ENCODE measurements at regions not wholly inside any gene's neighbourhood (a gene's known extent, or its start where the extent isn't known, plus 50 kb on each side); places are given as distances from the start of the nearest gene placed in this dataset.

DNA sequence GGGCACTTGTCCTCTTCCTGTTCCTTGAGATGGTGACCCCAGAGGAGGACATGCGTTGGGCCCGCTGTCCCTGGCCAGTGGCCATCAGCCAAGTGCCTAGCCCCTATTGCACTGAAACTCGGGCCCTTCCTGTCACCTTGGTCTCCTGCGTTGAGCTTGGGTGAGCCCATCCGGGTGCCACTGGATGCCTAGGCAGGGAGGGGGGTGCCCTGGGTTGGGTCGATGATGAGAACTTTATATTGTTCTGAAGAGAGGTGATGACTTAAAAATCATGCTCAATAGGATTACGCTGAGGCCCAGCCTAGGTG, 221.8 kb downstream of the SNRPN start:
- TF ChIP-seq EP300 (IDR thresholded peaks at IDR 0.05) (no peak), POLR2A (IDR thresholded peaks at IDR 0.05) (no peak)
- TF ChIP-seq, protein P1, sequence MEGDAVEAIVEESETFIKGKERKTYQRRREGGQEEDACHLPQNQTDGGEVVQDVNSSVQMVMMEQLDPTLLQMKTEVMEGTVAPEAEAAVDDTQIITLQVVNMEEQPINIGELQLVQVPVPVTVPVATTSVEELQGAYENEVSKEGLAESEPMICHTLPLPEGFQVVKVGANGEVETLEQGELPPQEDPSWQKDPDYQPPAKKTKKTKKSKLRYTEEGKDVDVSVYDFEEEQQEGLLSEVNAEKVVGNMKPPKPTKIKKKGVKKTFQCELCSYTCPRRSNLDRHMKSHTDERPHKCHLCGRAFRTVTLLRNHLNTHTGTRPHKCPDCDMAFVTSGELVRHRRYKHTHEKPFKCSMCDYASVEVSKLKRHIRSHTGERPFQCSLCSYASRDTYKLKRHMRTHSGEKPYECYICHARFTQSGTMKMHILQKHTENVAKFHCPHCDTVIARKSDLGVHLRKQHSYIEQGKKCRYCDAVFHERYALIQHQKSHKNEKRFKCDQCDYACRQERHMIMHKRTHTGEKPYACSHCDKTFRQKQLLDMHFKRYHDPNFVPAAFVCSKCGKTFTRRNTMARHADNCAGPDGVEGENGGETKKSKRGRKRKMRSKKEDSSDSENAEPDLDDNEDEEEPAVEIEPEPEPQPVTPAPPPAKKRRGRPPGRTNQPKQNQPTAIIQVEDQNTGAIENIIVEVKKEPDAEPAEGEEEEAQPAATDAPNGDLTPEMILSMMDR (IDR thresholded peaks at IDR 0.05), result no peak
- intact Hi-C loops (cut with DNase I), result no loop called here
- H3K9me3 ChIP-seq, result peaks cover 0 to 3% of the 10 kb centered on the region in 2 donors

DNA sequence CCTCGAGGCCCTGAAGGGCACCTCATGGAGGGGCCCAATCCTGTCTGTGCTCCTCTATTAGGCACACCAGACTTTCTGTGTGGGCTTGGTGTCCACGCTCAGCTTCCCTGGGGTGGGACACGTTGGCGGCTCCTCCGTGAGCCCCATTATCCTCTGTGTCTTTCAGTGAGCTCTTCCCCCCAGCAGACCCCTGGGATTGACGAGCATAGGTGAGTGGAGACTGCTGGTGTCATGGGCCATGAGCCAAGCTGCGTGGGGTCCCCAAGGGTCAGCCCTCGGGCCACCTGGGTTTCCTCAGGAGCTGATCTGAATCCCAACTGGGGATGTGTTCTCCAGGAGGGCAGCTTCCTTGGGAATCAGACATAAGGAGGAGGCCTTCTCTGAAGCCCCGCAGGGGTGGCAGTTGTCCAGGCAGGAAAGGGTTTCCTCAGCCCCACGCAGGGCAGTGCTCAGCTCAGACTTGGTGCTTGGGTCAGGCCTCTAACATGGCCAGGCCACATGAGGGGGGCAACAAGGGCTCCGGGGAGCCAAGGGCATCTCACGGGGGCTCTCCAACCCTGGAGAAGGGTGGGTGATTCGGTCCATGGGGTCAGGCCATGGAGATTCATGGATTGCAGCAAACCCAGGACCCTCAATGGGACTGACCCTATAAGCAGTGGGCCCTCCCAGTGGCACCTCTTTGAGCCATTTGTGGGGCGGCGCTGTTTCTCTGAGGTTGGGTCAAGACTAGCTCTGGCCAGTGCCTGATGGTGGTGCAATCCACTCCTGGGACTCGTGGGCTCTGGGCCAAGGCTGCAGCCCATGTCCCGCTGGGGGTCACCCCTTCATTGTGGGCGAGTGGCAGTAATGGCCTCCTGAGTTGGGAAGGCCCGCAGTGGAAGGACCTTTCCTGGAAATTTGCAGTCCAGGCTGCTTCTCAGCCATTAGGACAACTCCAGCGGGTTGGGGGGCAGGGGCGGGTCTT, 222.5 kb downstream of the SNRPN start:
- H3K27ac ChIP-seq, result no peak overlapping the region
- intact Hi-C loops (cut with DNase I), result no loop called here
- H3K36me3 ChIP-seq, result no peaks in the 10 kb centered on the region
- no peaks in the 10 kb centered on the region for H3K4me1 ChIP-seq (ENCODE audit: insufficient read depth)
- 81 to 83% (median 83%) methylated on average over 21 of the region's 21 CpGs for WGBS, 3 donors
- no peaks in the 10 kb centered on the region for H3K27me3 ChIP-seq
- no peak overlapping the region for H3K4me3 ChIP-seq
- peaks cover 0 to 2% of the 10 kb centered on the region in 2 donors for H3K9me3 ChIP-seq
- TF ChIP-seq EP300 (IDR thresholded peaks at IDR 0.05) (no peak), POLR2A (IDR thresholded peaks at IDR 0.05) (no peak)
- TF ChIP-seq, protein P1 (IDR thresholded peaks at IDR 0.05), result no peak
- DNase-seq, result peak in 4 of 5 donors; percentile 5 to 16 (median 8)

More for the DNA sequence above, 221.8 kb downstream of the SNRPN start:
- WGBS, 3 donors, result 88 to 92% (median 91%) methylated on average over 7 of the region's 7 CpGs
- Histone ChIP-seq H3K36me3 (no peaks in the 10 kb centered on the region), H3K27ac (no peak overlapping the region), H3K4me1 (ENCODE audit: insufficient read depth) (no peaks in the 10 kb centered on the region), H3K4me3 (no peak overlapping the region), H3K27me3 (no peaks in the 10 kb centered on the region)
- peak in 3 of 5 donors; percentile 2 to 17 (median 5) for DNase-seq

DNA sequence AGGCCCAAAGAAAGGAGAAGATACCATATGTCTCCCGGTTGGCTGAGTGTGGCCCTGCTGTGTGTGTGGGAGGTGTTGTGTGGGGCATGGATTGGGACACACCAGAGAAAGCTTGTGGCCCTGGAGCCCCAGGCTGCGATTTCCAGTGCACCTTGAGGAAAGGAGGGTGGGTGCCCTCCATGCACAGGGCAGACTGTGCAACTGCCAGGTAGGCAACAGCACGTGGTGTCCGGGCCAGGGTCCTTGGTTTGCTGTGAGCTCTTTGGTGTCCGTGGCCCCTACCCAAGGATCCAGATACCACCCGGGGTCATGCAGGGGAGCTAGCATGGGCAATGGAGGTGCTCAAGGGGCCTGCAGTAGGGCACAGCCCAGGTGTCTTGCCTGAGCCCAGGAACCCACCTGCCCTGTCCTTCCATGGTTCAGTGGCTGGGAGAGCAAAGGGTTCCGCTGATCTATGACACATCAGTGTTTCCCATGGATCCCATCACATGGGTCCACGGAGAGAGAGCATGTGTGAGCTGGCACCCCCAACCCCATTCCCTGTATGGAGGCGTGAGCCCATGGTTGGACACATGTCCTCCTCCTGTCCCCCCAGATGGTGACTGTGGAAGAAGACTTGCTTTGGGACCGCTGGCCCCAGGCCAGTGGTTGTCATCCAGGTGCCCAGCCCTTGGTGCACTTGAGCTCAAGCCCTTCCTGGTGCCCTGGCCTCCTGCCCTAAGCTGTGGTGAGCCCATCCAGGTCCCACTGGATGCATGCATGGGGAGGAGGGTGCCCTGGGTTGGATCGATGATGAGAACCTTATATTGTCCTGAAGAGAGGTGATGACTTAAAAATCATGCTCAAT, 223.4 kb downstream of the SNRPN start:
- Histone ChIP-seq H3K9me3 (peaks cover 0 to 4% of the 10 kb centered on the region in 2 donors), H3K4me3 (no peak overlapping the region), H3K27ac (no peak overlapping the region), H3K27me3 (no peaks in the 10 kb centered on the region), H3K36me3 (no peaks in the 10 kb centered on the region), H3K4me1 (ENCODE audit: insufficient read depth) (no peaks in the 10 kb centered on the region)
- peak in 4 of 5 donors; percentile 1 to 14 (median 10) for DNase-seq
- WGBS, 3 donors, result 81 to 82% (median 81%) methylated on average over 11 of the region's 11 CpGs
- intact Hi-C loops (cut with DNase I), result no loop called here
- TF ChIP-seq POLR2A (IDR thresholded peaks at IDR 0.05) (no peak), EP300 (IDR thresholded peaks at IDR 0.05) (no peak)
- TF ChIP-seq, protein P1 (IDR thresholded peaks at IDR 0.05), result no peak

DNA sequence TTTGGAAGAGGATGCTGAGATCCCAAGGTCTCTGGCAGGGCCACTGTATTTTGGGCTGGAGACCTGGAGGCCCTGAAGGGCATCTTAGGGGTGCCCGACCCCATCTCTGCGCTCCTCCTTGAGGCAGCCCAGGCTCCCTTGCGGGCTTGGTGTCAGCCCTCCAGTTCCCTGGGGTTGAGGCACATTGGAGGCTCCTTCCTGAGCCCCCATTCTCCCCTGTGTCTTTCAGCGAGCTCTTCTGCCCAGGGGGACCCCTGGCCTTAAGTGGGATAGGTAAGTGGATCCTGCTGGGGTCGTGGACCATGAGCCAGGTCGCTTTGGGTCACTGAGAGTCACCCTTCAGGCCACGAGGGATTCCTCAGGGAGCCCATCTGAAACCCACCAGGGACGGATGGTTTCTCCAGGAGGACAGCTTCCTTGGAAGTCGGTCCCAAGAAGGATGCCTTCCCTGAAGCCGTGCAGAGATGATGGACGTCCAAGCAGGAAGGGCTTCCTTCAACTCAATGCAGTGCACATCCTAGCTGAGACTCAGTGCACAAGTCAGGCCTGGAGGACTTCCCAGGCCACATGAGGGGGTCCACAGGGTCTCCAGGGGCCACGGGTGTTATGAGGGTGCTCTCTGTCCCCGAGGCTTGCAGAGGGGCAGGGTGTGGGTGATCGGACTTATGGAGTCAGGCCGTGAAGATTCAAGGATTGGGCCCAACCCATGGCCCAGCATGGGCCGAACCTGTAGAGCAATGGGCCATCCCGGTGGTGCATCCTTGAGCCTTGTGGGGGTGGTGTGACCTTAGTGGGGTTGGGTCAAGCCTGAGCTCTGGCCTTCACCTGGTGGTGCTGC, 224.3 kb downstream of the SNRPN start:
- Histone ChIP-seq H3K4me3 (no peak overlapping the region), H3K27ac (no peak overlapping the region), H3K27me3 (no peaks in the 10 kb centered on the region), H3K4me1 (ENCODE audit: insufficient read depth) (no peaks in the 10 kb centered on the region), H3K36me3 (no peaks in the 10 kb centered on the region), H3K9me3 (peaks cover 0 to 4% of the 10 kb centered on the region in 2 donors)
- DNase-seq, result peak in 3 of 5 donors; percentile 1 to 20 (median 5)
- TF ChIP-seq EP300 (IDR thresholded peaks at IDR 0.05), result no peak
- no peak for TF ChIP-seq POLR2A (IDR thresholded peaks at IDR 0.05)
- TF ChIP-seq, protein P1 (IDR thresholded peaks at IDR 0.05), result no peak
- intact Hi-C loops (cut with DNase I), result no loop called here
- WGBS, 3 donors, result 76 to 79% (median 77%) methylated on average over 15 to 17 of the region's 17 CpGs

Measured in ovary (tissue), 7 donors.